HG02642 (cell line): ENCODE measurements at regions not wholly inside any gene's neighbourhood (a gene's known extent, or its start where the extent isn't known, plus 50 kb on each side); places are given as distances from the start of the nearest gene placed in this dataset.

Experiments used
- ATAC-seq: cut with Tn5 transposase; IDR thresholded peaks from one replicate; pipeline ENCODE4 v1.9.1; 2021; ENCODE audit warnings: mild to moderate bottlenecking; ENCODE audit not compliant: unreplicated experiment, poor library complexity

- no peak for ATAC-seq
Observed at GRCh38 chr4:89379511-89380044, 72.0 kb upstream of the GPRIN3 start.

- ATAC-seq: no peak
Observed at GRCh38 chr4:89373394-89373793, 65.8 kb upstream of the GPRIN3 start.

GRCh38 chr4:89371614-89372013 is 64.0 kb upstream of the GPRIN3 start:
- ATAC-seq: no peak

DNA sequence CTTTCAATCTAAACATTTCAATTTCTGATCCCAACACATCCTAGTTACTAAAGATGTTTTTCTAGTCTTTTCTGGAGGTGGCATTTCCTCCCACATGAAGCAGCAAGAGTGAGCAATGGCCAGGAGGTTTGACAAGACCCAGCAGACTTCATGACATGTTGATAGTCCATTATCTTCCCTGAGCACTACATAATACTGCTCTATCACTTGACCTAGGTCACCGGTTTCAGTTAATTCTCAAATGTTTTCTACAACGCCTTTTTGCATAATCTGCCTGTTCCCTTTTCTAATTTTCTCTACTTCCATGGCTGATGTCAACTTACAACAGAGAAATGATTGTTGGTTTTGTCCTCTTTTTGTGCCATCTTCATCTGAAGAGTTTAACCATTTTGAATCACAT is 62.0 kb upstream of the GPRIN3 start:
- ATAC-seq: no peak

GRCh38 chr4:89368861-89369260 is 61.3 kb upstream of the GPRIN3 start:
- ATAC-seq: no peak

- no peak for ATAC-seq
Observed at GRCh38 chr4:89365776-89366175, 58.2 kb upstream of the GPRIN3 start.

GRCh38 chr4:89365375-89365774 is 57.8 kb upstream of the GPRIN3 start:
- no peak for ATAC-seq

DNA sequence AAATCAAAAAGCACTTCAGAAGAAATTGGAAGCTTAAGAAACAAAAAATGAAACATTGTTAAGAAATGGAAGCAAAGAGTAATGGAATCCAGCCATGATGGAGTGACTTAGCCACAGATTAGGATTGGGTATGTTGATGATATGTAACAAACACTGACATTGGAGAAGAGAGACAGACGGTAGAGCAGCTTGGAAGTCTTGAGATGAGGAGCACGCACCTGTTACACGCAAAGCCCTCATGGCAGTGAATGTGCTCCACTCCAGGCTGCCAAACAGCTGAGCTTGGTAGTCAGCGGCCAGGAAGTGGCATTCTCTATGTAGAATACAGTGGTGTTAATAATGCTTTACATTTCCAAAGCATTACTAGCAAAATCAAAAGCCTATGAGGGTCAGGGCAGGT is 56.9 kb upstream of the GPRIN3 start:
- ATAC-seq: no peak

- ATAC-seq: no peak
Observed at GRCh38 chr4:89363786-89364185, 56.2 kb upstream of the GPRIN3 start.

DNA sequence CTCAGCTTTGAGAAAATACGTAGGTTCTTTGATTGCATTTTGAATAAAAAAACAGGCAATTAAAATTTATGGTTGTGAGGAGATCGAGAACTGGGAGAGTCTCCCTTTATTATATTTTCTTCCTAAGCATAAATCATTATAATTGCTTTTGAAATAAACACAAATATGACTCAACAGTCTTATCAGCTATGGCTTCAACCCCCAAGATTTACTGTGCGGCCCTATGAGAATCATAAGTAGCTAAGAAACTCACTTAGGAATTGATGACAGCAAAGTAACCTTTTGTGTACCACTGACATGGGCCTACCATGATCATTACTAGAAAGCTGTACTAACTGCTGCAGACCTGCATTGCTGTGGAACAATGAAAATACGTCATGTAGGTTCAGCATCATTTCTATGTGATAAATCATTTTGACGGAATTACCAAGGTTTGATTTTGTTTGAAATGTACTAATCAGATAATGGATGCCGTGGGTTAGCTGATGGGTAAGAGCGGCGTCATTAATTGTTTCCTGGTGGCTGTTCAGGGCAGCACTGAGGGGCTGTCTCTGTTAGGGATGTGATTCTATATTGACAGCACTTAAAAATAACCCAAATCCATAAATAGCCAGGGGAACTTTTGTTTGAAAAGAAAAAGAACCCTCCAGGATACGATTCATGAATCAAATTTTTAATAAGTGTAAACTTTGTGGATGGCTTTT is 51.5 kb upstream of the GPRIN3 start:
- ATAC-seq: no peak

GRCh38 chr4:89357787-89358186 is 50.2 kb upstream of the GPRIN3 start:
- ATAC-seq: no peak
